Endodermal cell (in vitro differentiated cells): ENCODE measurements at regions not wholly inside any gene's neighbourhood (a gene's known extent, or its start where the extent isn't known, plus 50 kb on each side); places are given as distances from the start of the nearest gene placed in this dataset.

Experiments
- DNase-seq: peaks from one replicate; pipeline ENCODE4 v3.0.0-alpha.2; 2017
- H3K27ac ChIP-seq: 2 replicates; pipeline ENCODE4 v1.5.1; 2013; ENCODE audit warnings: mild to moderate bottlenecking, low read depth, low read length, moderate library complexity
- H3K27me3 ChIP-seq: 2 replicates; pipeline ENCODE4 v1.6.1; 2013; ENCODE audit warnings: mild to moderate bottlenecking, low read length, moderate library complexity; ENCODE audit not compliant: insufficient read depth, control insufficient read depth, poor library complexity, severe bottlenecking
- H3K36me3 ChIP-seq: 2 replicates; pipeline ENCODE4 v1.7.0; 2013; ENCODE audit warnings: mild to moderate bottlenecking, low read length, moderate library complexity; ENCODE audit not compliant: control insufficient read depth, insufficient read depth
- H3K4me1 ChIP-seq: one replicate; pipeline ENCODE4 v1.7.0; 2013; ENCODE audit warnings: low read length; ENCODE audit not compliant: control insufficient read depth, insufficient read depth
- H3K4me3 ChIP-seq: 2 replicates; pipeline ENCODE4 v1.5.1; 2013; ENCODE audit warnings: mild to moderate bottlenecking, low read length, moderate library complexity
- H3K9ac ChIP-seq: 2 replicates; pipeline ENCODE4 v1.6.1; 2013; ENCODE audit warnings: mild to moderate bottlenecking, low read length, moderate library complexity; ENCODE audit not compliant: poor library complexity, severe bottlenecking; ENCODE audit errors: extremely low read depth
- H3K9me3 ChIP-seq: 2 replicates; pipeline ENCODE4 v1.6.1; 2013; ENCODE audit warnings: mild to moderate bottlenecking, low read length, moderate library complexity; ENCODE audit not compliant: control insufficient read depth
- H3K27ac Mint-ChIP-seq: 2 replicates; pipeline ENCODE4 v1.8.0; 2020; ENCODE audit warnings: mixed read lengths
- H3K27me3 Mint-ChIP-seq: 2 replicates; pipeline ENCODE4 v1.8.0; 2021; ENCODE audit warnings: mild to moderate bottlenecking, mixed read lengths; ENCODE audit not compliant: insufficient read depth
- H3K36me3 Mint-ChIP-seq: 2 replicates; pipeline ENCODE4 v1.8.0; 2020; ENCODE audit warnings: low read depth, mixed read lengths
- H3K4me1 Mint-ChIP-seq: 2 replicates; pipeline ENCODE4 v1.8.0; 2020; ENCODE audit warnings: mixed read lengths
- H3K4me3 Mint-ChIP-seq: 2 replicates; pipeline ENCODE4 v1.8.0; 2020; ENCODE audit warnings: mild to moderate bottlenecking, moderate library complexity, mixed read lengths
- H3K9me3 Mint-ChIP-seq: 2 replicates; pipeline ENCODE4 v1.8.0; 2020; ENCODE audit warnings: mild to moderate bottlenecking, mixed read lengths
- CTCF ChIP-seq: fragments of 200-600 bp; sonication (generic); conservative IDR thresholded peaks from 2 replicates; pipeline ENCODE4 v1.5.0; 2021; ENCODE audit warnings: antibody characterized with exemption, mild to moderate bottlenecking
- WGBS, 2 experiments: methylation state at CpG; one replicate each; pipeline versions ENCODE4 v1.1.5 to v1.1.7; 2013; ENCODE audit warnings: missing lambda C conversion rate in 2 of 2, mixed read lengths in 1 of 2; ENCODE audit not compliant: insufficient coverage in 1 of 2, insufficient read length in 1 of 2; 5-methylcytosine and 5-hydroxymethylcytosine counted together

- Histone ChIP-seq H3K9ac (no peak overlapping the region), H3K9me3 (peaks cover 19% of the 10 kb centered on the region), H3K36me3 (no peaks in the 10 kb centered on the region), H3K4me3 (no peak overlapping the region), H3K4me1 (no peaks in the 10 kb centered on the region), H3K27ac (no peak overlapping the region), H3K27me3 (no peaks in the 10 kb centered on the region)
- peaks cover 22% of the 10 kb centered on the region for H3K9me3 Mint-ChIP-seq
- no peak for DNase-seq
- H3K4me3 Mint-ChIP-seq, result no peak overlapping the region
- H3K36me3 Mint-ChIP-seq, result no peaks in the 10 kb centered on the region
- no peak overlapping the region for H3K27ac Mint-ChIP-seq
- TF ChIP-seq CTCF, result no peak
- no peaks in the 10 kb centered on the region for H3K4me1 Mint-ChIP-seq
- H3K27me3 Mint-ChIP-seq, result no peaks in the 10 kb centered on the region
Observed at GRCh38 chr1:118578276-118578675, 393.2 kb upstream of the SPAG17 start.

GRCh38 chr1:118575060-118575459 lies 390.0 kb upstream of the SPAG17 start:
- Histone ChIP-seq H3K27me3 (no peaks in the 10 kb centered on the region), H3K4me3 (peak overlapping the region; percentile 44), H3K27ac (no peak overlapping the region), H3K4me1 (no peaks in the 10 kb centered on the region), H3K36me3 (no peaks in the 10 kb centered on the region), H3K9ac (no peak overlapping the region), H3K9me3 (peaks cover 19% of the 10 kb centered on the region)
- TF ChIP-seq CTCF, result no peak
- H3K9me3 Mint-ChIP-seq, result peaks cover 32% of the 10 kb centered on the region
- no peak overlapping the region for H3K27ac Mint-ChIP-seq
- no peaks in the 10 kb centered on the region for H3K4me1 Mint-ChIP-seq
- WGBS, 2 experiments, result 100% methylated on average over 1 of the region's 2 CpGs; no CpG with 5 or more reads in 1 of the 2 experiments
- H3K36me3 Mint-ChIP-seq, result no peaks in the 10 kb centered on the region
- no peak for DNase-seq
- no peaks in the 10 kb centered on the region for H3K27me3 Mint-ChIP-seq
- H3K4me3 Mint-ChIP-seq, result no peak overlapping the region

DNA sequence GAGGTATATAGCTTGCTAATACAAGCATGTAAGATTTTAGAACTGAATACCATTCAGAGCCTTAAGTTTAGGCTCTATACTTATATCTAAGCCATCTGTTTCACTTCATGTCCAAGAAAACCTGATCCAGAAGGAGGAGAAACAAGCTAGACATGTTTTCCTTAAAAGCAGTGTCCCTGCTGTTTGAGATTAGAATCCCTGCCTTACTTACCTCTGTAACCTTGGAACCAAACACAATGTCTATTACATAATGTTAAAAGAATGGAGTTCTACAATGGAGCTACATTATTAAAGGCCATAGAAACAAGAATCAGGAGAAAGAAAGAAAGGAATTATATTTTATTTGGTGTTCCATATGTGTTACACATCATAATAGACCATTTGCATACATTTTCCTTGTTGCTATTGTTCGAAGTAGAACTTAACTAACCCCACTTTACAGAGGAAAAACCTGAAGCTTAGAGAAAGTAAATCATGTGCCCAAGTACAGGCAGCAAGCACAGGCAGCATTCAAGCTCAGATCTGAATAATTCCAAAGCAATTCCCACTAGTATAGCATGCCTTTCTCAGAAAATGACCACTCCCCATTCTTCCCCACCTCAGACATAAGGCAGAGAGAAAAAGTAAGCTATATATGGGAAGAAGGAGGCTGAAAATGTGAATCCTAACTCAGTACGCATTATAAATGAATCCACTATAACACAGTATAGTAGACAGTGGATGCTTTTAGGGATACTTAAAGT lies 380.1 kb upstream of the SPAG17 start:
- 86 to 93% methylated on average over 1 of the region's 2 CpGs for WGBS, 2 experiments
- Mint-ChIP-seq H3K27ac (no peak overlapping the region), H3K27me3 (no peaks in the 10 kb centered on the region), H3K9me3 (no peaks in the 10 kb centered on the region), H3K4me1 (peaks cover 5% of the 10 kb centered on the region), H3K4me3 (no peak overlapping the region), H3K36me3 (no peaks in the 10 kb centered on the region)
- Histone ChIP-seq H3K27me3 (no peaks in the 10 kb centered on the region), H3K9ac (no peak overlapping the region), H3K4me1 (no peaks in the 10 kb centered on the region), H3K4me3 (no peak overlapping the region), H3K9me3 (no peaks in the 10 kb centered on the region), H3K36me3 (no peaks in the 10 kb centered on the region), H3K27ac (no peak overlapping the region)
- no peak for TF ChIP-seq CTCF
- no peak for DNase-seq
